Tibial nerve (tissue), 4 donors: ENCODE measurements at regions not wholly inside any gene's neighbourhood (a gene's known extent, or its start where the extent isn't known, plus 50 kb on each side); places are given as distances from the start of the nearest gene placed in this dataset.

Experiments used
- DNase-seq, 2 donors: peaks; one replicate each; pipeline ENCODE4 v3.0.0-alpha.2; 2019; ENCODE audit warnings: low spot score in 2 of 2
- H3K27ac ChIP-seq, 4 donors: fragments of 200-600 bp; sonication (generic) in 3 of 4; one replicate each; pipeline ENCODE4 v1.5.1; 2017 to 2019; ENCODE audit warnings: mild to moderate bottlenecking in 1 of 4
- H3K27me3 ChIP-seq, 2 donors: fragments of 200-600 bp; sonication (generic) in 1 of 2; one replicate each; pipeline versions ENCODE4 v1.5.1 to v1.6.0; 2017 to 2019
- H3K36me3 ChIP-seq, 3 donors: fragments of 200-600 bp; sonication (generic); one replicate each; pipeline ENCODE4 v1.5.1; 2018 to 2019
- H3K4me1 ChIP-seq, 4 donors: fragments of 200-600 bp; sonication (generic) in 3 of 4; one replicate each; pipeline ENCODE4 v1.5.1; 2017 to 2019
- H3K4me3 ChIP-seq, 4 donors: fragments of 200-600 bp; sonication (generic) in 3 of 4; one replicate each; pipeline ENCODE4 v1.5.1; 2017 to 2019; ENCODE audit warnings: mild to moderate bottlenecking in 1 of 4, moderate library complexity in 1 of 4
- H3K9me3 ChIP-seq, 4 donors: fragments of 200-600 bp; sonication (generic) in 3 of 4; one replicate each; pipeline ENCODE4 v1.5.1; 2017 to 2019
- EP300 ChIP-seq, 2 donors: sonication (generic); formaldehyde crosslinking; IDR thresholded peaks; one replicate each; pipeline ENCODE4 v1.6.1; 2017; ENCODE audit warnings: antibody characterized with exemption in 2 of 2, mild to moderate bottlenecking in 1 of 2
- POLR2A ChIP-seq, 2 donors: fragments of 450-650 bp; IDR thresholded peaks; one replicate each; pipeline ENCODE4 v1.6.1; 2017; ENCODE audit warnings: antibody characterized with exemption in 2 of 2, mild to moderate bottlenecking in 2 of 2, moderate library complexity in 2 of 2
- WGBS, 2 donors: methylation state at CpG; one replicate each; pipeline ENCODE4 v1.1.5; 2018; 5-methylcytosine and 5-hydroxymethylcytosine counted together
- TF ChIP-seq, protein P1 (sequence below), 5 experiments: fragments of 200-600 bp in 3 of 5; fragments of 450-650 bp in 2 of 5; sonication (generic) in 3 of 5; IDR thresholded peaks; one replicate each; pipeline ENCODE4 v1.5.1; 2016 to 2019; ENCODE audit warnings: antibody characterized with exemption in 5 of 5, mild to moderate bottlenecking in 3 of 5, moderate library complexity in 2 of 5

GRCh38 chr6:40285535-40285934 lies 301.6 kb downstream of the LRFN2 start:
- Histone ChIP-seq H3K27ac (no peak overlapping the region), H3K36me3 (no peaks in the 10 kb centered on the region), H3K27me3 (peaks cover 0 to 16% of the 10 kb centered on the region in 2 donors), H3K9me3 (no peaks in the 10 kb centered on the region), H3K4me3 (no peak overlapping the region), H3K4me1 (no peaks in the 10 kb centered on the region)
- WGBS, 2 donors, result 56 to 65% methylated on average over 3 of the region's 3 CpGs
- DNase-seq, result no peak
- TF ChIP-seq POLR2A (IDR thresholded peaks at IDR 0.05), result no peak
- no peak for TF ChIP-seq EP300 (IDR thresholded peaks at IDR 0.05)
- TF ChIP-seq, protein P1, sequence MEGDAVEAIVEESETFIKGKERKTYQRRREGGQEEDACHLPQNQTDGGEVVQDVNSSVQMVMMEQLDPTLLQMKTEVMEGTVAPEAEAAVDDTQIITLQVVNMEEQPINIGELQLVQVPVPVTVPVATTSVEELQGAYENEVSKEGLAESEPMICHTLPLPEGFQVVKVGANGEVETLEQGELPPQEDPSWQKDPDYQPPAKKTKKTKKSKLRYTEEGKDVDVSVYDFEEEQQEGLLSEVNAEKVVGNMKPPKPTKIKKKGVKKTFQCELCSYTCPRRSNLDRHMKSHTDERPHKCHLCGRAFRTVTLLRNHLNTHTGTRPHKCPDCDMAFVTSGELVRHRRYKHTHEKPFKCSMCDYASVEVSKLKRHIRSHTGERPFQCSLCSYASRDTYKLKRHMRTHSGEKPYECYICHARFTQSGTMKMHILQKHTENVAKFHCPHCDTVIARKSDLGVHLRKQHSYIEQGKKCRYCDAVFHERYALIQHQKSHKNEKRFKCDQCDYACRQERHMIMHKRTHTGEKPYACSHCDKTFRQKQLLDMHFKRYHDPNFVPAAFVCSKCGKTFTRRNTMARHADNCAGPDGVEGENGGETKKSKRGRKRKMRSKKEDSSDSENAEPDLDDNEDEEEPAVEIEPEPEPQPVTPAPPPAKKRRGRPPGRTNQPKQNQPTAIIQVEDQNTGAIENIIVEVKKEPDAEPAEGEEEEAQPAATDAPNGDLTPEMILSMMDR (IDR thresholded peaks at IDR 0.05), result no peak

GRCh38 chr6:40282986-40283385 lies 304.2 kb downstream of the LRFN2 start:
- no peaks in the 10 kb centered on the region for H3K4me1 ChIP-seq
- no peak overlapping the region for H3K4me3 ChIP-seq
- no peak for DNase-seq
- 63 to 87% methylated on average over 2 of the region's 2 CpGs for WGBS, 2 donors
- H3K27me3 ChIP-seq, result peaks cover 0 to 16% of the 10 kb centered on the region in 2 donors
- TF ChIP-seq POLR2A (IDR thresholded peaks at IDR 0.05), result no peak
- TF ChIP-seq EP300 (IDR thresholded peaks at IDR 0.05), result no peak
- TF ChIP-seq, protein P1 (IDR thresholded peaks at IDR 0.05), result no peak
- no peak overlapping the region for H3K27ac ChIP-seq
- no peaks in the 10 kb centered on the region for H3K9me3 ChIP-seq
- no peaks in the 10 kb centered on the region for H3K36me3 ChIP-seq

DNA sequence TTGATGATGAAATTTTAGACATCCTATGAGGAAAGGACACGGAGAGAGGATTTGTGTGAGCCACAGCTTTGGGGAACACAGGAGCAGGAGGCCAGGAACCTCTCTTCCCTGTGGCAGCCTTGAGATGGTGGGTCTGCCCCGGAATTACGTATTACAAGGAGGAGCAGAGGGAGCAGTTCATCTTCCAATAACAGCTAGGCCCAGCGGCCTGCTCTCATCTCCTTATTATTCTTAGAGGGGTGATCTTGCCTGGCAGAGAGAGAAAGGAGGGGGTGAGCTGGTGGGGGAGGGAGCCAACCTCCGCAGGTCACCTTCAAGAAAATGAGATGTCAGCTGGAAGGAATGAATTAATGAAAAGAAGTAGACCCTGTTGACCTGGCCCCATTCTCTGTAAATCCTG lies 305.8 kb downstream of the LRFN2 start:
- no peaks in the 10 kb centered on the region for H3K36me3 ChIP-seq
- 81% methylated on average over 5 of the region's 5 CpGs for WGBS, 2 donors
- H3K27me3 ChIP-seq, result peaks cover 0 to 8% of the 10 kb centered on the region in 2 donors
- H3K4me3 ChIP-seq, result no peak overlapping the region
- TF ChIP-seq, protein P1 (IDR thresholded peaks at IDR 0.05), result no peak
- no peaks in the 10 kb centered on the region for H3K4me1 ChIP-seq
- DNase-seq, result no peak
- H3K9me3 ChIP-seq, result no peaks in the 10 kb centered on the region
- H3K27ac ChIP-seq, result no peak overlapping the region

GRCh38 chr6:40280231-40280630 lies 306.9 kb downstream of the LRFN2 start:
- Histone ChIP-seq H3K4me3 (no peak overlapping the region), H3K4me1 (no peaks in the 10 kb centered on the region), H3K36me3 (no peaks in the 10 kb centered on the region), H3K27me3 (no peaks in the 10 kb centered on the region), H3K9me3 (no peaks in the 10 kb centered on the region), H3K27ac (no peak overlapping the region)
- WGBS, 2 donors, result 80 to 83% methylated on average over 3 of the region's 3 CpGs
- TF ChIP-seq EP300 (IDR thresholded peaks at IDR 0.05) (no peak), POLR2A (IDR thresholded peaks at IDR 0.05) (no peak)
- TF ChIP-seq, protein P1 (IDR thresholded peaks at IDR 0.05), result no peak
- no peak for DNase-seq

- Histone ChIP-seq H3K9me3 (no peaks in the 10 kb centered on the region), H3K4me1 (no peaks in the 10 kb centered on the region), H3K27me3 (no peaks in the 10 kb centered on the region), H3K27ac (no peak overlapping the region), H3K4me3 (no peak overlapping the region), H3K36me3 (no peaks in the 10 kb centered on the region)
- no peak for DNase-seq
- WGBS, 2 donors, result 81 to 85% methylated on average over 15 of the region's 15 CpGs
- TF ChIP-seq POLR2A (IDR thresholded peaks at IDR 0.05), result no peak
Measured at GRCh38 chr6:40276141-40276540, 311.0 kb downstream of the LRFN2 start.

GRCh38 chr6:40274058-40274457 lies 313.1 kb downstream of the LRFN2 start:
- no peak for DNase-seq
- 81 to 88% methylated on average over 2 of the region's 2 CpGs for WGBS, 2 donors
- Histone ChIP-seq H3K4me3 (no peak overlapping the region), H3K27ac (no peak overlapping the region), H3K4me1 (no peaks in the 10 kb centered on the region), H3K36me3 (no peaks in the 10 kb centered on the region), H3K9me3 (no peaks in the 10 kb centered on the region), H3K27me3 (no peaks in the 10 kb centered on the region)
- TF ChIP-seq, protein P1 (IDR thresholded peaks at IDR 0.05), result no peak
- TF ChIP-seq POLR2A (IDR thresholded peaks at IDR 0.05) (no peak), EP300 (IDR thresholded peaks at IDR 0.05) (no peak)
